SIG-M5 treated with dmso at 0.1 percent for 504 hours (cell line): ENCODE measurements at regions not wholly inside any gene's neighbourhood (a gene's known extent, or its start where the extent isn't known, plus 50 kb on each side); places are given as distances from the start of the nearest gene placed in this dataset.
A peak's percentile ranks its signal among the peaks of the same experiment; 100 is the strongest.

Experiments used
- DNase-seq: peaks from one replicate; lab custom pipeline; 2025; ENCODE audit not compliant: unreplicated experiment; lab: John Stamatoyannopoulos, UW

- peak; percentile 16 for DNase-seq
Observed at GRCh38 chr7:144997512-144997911, 161.7 kb upstream of the TPK1 start.

GRCh38 chr7:144995495-144995894 is 159.6 kb upstream of the TPK1 start:
- no peak for DNase-seq

DNA sequence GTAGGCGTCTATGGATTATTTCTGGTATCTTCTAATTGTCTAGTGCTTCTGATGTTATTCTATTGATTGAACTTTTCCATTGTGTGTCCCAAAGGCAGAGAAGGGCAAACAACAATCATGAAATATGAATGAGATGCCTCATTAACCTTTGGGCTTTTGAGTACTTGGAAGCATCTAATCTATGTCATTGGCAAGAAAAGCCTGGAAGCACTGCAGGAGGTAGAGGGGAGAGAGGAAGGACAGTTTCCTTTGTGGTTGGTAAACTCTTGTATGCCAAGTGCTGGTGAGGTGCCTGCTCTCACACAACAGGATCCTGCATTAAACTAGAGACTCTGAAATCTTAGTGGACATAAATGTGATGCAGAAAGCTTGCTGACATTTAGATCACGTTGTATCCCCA is 155.2 kb upstream of the TPK1 start:
- DNase-seq = no peak

GRCh38 chr7:144987686-144988085 is 151.8 kb upstream of the TPK1 start:
- no peak for DNase-seq

DNA sequence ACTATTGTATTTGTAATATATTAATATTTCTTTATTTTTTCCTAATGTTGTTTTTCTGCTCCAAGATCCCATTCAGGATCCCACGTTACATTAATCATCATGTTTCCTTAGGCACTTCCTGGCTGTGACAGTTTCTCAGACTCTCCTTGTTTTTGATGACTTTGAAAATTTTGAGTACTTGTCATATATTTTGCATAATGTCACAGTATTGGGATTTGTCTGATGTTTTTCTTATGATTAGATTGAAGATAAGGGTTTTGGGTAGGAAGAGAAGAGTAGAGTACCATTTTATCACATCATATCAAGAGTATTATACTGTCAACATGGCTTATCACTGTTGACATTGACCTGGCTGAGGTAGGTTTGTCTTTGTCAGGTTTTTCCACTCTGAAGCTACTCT is 146.3 kb upstream of the TPK1 start:
- no peak for DNase-seq

- no peak for DNase-seq
Observed at GRCh38 chr7:144975882-144976281, 140.0 kb upstream of the TPK1 start.

DNA sequence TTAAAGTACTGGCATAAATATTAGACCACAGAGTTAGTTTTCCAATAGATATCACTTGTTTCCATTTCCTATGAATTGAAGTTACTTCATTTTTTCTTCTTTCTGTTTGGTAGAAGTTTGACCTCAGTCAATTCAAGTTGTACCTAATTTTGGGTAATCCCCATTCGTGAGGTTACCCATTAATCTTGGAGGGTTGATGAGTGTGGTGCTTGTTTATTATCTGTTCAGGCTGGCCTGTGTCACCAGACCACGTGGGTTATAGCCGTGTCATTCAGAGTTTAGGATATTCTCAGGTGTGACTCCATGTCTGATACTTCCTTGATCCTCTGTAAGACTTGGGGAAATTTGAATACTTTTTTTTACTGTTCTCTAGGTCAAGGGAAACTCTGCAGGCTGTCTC is 133.9 kb upstream of the TPK1 start:
- no peak for DNase-seq

DNA sequence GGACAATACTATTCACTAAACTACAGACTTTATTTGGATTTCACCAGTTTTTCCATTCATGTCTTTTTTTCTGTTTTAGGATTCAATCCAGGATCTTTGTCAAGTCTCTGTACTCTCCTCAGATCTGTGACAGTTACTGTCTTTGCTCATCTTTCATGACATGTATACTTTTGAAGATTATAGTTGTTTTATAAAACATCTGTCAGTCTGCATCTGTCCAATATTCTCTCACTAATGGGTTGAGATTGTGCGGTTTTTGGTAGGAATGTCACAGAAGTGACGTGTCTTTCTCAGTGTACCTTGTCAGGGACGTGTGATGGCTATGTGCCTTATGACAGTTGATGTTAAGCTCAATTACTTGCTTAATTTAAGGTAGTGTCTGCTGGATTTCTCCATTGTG is 124.9 kb upstream of the TPK1 start:
- DNase-seq = no peak

- DNase-seq = no peak
Observed at GRCh38 chr7:144957998-144958397, 122.1 kb upstream of the TPK1 start.

DNA sequence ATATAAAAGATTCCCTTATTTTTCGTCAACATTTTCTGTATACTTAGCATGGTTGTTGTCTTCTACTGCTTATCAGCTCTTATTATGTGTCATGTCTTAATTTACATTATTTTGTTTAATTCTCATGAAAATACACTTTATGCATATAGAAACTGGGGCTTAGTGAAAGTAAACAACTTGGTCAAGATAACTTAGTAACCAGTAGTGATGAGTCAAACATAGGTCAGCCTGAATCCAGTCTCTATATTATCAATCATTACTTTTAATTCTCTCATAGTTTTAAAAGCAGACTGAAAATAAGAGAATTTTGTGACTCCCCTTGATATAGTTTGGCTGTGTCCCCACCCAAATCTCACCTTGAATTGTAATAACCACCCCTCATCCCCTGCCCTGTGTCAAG is 119.6 kb upstream of the TPK1 start:
- no peak for DNase-seq

- DNase-seq = no peak
Observed at GRCh38 chr7:144941127-144941526, 105.3 kb upstream of the TPK1 start.

GRCh38 chr7:144937199-144937598 is 101.3 kb upstream of the TPK1 start:
- DNase-seq = no peak

GRCh38 chr7:144936314-144936713 is 100.5 kb upstream of the TPK1 start:
- DNase-seq = no peak

GRCh38 chr7:144910411-144910810 is 74.6 kb upstream of the TPK1 start:
- no peak for DNase-seq

DNA sequence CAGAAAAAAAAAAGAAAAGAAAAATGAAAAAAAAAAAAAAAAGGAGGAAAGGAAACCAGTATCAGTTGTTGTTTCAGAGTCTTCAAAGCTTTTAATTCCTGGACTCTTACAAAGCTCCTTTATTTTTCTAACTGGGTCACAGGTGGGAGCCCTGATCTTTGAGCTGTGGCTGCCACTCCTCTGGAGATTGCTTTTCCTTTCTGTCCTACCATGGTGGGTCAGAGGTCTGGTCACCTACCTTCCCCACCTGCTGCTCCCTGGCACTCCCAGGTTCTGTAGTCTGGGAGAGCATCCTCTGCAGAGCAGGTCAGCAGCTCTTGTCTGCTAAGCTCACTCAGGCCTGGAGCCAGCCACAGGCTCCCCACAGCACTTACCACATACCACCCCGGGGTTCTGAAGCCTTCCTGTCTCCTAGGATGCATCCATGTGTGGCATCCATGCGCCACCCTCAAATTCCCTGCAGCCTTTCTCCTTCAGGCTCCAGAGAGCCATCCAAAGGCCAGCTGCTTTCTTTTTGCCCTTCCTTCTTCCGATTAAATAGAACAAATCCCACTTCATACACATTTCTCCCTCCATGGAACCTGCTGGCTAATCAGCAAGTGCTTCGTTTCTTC is 73.2 kb upstream of the TPK1 start:
- no peak for DNase-seq

GRCh38 chr7:144908324-144908723 is 72.5 kb upstream of the TPK1 start:
- peak; percentile 10 for DNase-seq

DNA sequence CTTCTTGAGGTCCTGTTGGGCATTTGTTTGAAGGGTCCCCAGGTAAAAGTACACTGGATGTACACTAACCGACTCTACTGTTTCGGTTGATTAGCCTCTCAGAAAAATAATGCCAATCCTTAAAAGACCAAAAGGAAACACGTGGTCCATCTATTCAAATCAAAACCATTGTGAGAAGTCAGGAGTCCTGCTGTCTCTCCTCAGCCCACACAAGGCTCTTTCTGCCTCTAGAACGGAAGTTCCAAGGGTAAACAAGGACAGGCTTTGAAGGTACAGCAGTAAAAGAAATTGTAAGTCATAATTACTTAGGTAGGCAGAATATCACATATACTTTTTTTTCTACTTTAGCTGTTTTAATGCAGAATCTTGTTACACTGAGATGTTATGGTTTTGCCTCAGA is 71.7 kb upstream of the TPK1 start:
- DNase-seq = no peak

DNA sequence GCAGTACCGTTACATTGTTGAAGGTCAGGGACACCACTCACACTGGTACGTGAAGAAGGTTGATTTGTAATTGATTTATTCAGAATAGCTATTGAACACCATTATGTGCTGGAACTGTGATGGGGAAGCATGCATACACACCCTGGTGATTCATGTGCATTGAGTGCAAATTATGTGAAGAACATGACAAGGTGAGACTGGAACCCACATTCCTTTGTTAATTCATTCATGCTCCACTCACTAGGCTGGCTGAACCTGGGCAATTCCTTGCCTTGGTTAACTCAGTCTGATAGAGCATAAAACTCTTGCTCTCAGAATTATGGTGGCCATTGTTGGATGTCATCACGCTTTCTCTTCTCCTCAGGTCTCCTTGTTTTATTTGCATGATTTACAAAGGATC is 67.3 kb upstream of the TPK1 start:
- no peak for DNase-seq

- DNase-seq = no peak
Observed at GRCh38 chr7:144892761-144893160, 56.9 kb upstream of the TPK1 start.
